NCI-H524 (cell line): ENCODE measurements at regions not wholly inside any gene's neighbourhood (a gene's known extent, or its start where the extent isn't known, plus 50 kb on each side); places are given as distances from the start of the nearest gene placed in this dataset.

Experiments used
- DNase-seq, 2 experiments: peaks; one replicate each; lab custom pipeline; 2025; lab: John Stamatoyannopoulos, UW

GRCh38 chr18:45119876-45120275, 439.2 kb downstream of the SETBP1 start:
- peak; percentile 45 to 79 for DNase-seq

GRCh38 chr18:45121146-45121545, 440.5 kb downstream of the SETBP1 start:
- no peak for DNase-seq

GRCh38 chr18:45122506-45122905, 441.8 kb downstream of the SETBP1 start:
- DNase-seq: no peak

- DNase-seq: no peak
Measured at GRCh38 chr18:45127405-45127804, 446.7 kb downstream of the SETBP1 start.

GRCh38 chr18:45133276-45133675, 452.6 kb downstream of the SETBP1 start:
- DNase-seq: no peak

DNA sequence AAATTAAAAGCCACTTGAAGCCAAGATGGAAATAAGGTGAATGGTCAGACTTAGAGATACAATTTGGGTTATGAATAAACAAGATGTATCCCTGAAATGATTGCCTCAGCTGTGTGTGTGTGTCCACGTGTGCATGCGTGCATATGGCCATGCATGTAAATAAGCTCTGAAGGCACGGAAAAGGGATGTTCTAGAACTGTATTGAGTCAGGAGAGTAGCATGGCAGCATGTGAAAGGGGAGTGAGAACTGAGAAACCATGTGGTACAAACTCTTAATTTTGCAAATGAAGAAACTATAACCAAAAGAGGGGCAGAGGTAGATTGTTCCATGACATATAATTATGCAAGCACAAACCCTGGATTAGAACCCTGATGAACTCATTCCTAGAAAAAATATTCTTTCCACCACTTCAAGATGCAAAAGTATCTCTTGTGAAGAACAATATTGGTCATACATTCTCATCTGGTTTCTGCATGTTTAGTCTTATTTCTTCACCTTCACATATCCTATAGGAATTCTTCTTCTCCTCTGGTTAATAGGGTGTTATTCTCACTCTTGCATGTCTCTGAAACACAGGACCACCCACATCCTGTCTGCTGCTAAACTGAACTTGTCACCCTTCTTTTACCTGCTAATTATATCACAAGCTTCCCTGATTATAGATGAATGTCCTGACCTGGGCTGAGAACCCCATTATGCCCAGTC, 455.8 kb downstream of the SETBP1 start:
- no peak for DNase-seq

DNA sequence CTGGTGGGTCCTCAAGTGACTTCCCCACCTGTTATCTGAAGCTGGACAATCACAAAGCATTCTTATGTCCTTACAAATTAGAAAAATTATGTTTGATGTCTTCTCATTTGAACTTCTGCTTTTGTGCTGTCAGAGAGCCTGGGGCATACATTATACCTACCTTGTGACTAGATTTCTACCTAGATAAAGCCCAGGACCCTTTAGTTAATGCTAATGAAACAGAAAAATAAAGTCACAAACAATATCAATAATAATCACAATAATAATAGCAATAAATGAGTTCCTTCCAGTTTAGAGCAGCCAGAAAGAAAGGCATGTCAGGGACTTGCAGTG, 456.4 kb downstream of the SETBP1 start:
- DNase-seq: no peak

- no peak for DNase-seq
Measured at GRCh38 chr18:45139478-45139877, 458.8 kb downstream of the SETBP1 start.

- no peak for DNase-seq
Measured at GRCh38 chr18:45142868-45143267, 462.2 kb downstream of the SETBP1 start.

DNA sequence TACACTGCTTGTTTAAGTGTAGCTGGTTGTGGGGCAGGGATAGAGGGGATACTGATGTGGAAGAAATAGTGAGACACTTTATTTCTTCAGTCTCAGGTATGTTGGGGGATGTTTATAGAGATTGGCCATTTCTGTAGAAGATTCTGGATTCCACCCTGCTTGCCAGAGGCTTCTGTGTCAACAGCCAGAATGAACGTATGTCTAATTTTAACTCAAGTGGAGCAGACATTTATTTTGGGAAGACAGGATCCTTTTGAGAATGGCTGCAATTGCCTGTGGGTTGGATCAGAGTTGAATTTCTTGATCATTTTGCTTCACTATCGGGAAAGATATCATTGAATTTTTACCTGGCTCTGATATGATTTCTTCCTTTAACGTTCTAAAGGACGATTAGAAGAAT, 465.6 kb upstream of the SLC14A2 start:
- DNase-seq: no peak

GRCh38 chr18:45151645-45152044, 463.6 kb upstream of the SLC14A2 start:
- DNase-seq: no peak

GRCh38 chr18:45155526-45155925, 459.8 kb upstream of the SLC14A2 start:
- DNase-seq: no peak

DNA sequence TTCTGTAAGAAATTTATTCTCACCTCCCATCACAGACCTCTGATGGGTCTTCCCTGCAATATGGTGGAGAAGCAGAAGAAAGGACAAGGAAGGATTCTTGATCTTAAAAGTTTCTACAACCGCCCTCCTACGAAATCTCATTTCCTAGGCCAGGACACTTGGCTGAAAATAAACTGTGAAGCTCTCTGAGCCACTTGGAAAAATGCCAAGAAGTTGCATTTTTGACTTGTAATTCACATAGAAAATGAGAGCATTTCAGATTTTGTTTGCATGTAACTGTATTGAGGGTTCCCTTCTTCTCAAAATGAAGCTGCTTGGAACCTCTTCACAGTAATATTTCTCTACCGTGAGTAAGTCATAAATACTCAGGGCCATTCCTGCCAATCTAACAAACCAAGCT, 458.3 kb upstream of the SLC14A2 start:
- DNase-seq: no peak

GRCh38 chr18:45157576-45157975, 457.7 kb upstream of the SLC14A2 start:
- no peak for DNase-seq

- DNase-seq: no peak
Measured at GRCh38 chr18:45161850-45162249, 453.4 kb upstream of the SLC14A2 start.

DNA sequence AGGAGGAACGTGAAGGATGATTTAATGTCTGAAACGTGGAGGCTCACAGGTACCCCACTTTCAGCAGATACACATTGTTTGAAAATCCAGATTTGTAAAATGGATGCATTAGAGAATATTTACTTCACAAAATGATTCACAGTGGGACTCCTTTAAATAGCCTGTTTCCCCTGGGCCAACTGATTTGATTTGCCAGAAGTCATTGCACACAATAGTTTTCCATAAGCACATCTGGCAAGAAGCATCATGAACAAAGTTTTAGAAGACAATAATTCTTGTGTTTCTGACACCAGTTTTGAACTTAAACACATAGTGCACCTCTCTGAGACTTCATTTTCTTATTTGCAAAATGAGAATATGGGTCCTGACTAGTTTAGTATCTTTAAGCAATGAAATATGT, 451.4 kb upstream of the SLC14A2 start:
- no peak for DNase-seq

- DNase-seq: no peak
Measured at GRCh38 chr18:45164551-45164950, 450.7 kb upstream of the SLC14A2 start.

- DNase-seq: no peak
Measured at GRCh38 chr18:45165176-45165713, 450.0 kb upstream of the SLC14A2 start.

- DNase-seq: no peak
Measured at GRCh38 chr18:45165871-45166270, 449.4 kb upstream of the SLC14A2 start.

DNA sequence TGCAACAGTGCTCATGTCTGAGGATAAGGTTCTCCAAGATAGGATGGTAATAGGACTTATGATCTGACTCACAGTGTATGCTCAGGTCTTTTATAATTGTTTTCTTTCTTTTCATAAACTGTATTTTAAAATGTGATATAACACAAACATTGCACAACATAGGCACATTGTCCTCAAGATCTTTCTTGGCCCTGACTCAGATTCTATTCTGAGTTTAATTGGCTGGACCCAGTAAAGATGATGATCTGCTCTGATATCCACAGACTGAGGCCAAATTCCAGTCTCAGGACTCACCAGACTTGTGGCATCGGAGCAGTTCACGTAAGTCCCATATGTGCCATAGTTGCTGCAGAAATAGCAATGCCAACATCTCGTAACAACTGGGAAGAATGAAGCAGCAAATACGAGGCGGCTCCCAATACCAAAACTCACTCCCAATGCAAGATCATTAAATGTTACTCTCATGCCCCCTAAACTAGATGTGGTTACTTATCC, 448.9 kb upstream of the SLC14A2 start:
- DNase-seq: no peak

GRCh38 chr18:45166836-45167551, 448.3 kb upstream of the SLC14A2 start:
- no peak for DNase-seq

- no peak for DNase-seq
Measured at GRCh38 chr18:45167631-45168280, 447.5 kb upstream of the SLC14A2 start.
